K562 (cell line): ENCODE measurements at regions not wholly inside any gene's neighbourhood (a gene's known extent, or its start where the extent isn't known, plus 50 kb on each side); places are given as distances from the start of the nearest gene placed in this dataset.

Experiments used
- ATF6 ChIP-seq: sonication (generic); formaldehyde crosslinking; IDR thresholded peaks from 2 replicates; pipeline ENCODE4 v1.4.0; 2020; ENCODE audit warnings: mild to moderate bottlenecking, missing genetic modification reagents
- CBFA2T3 ChIP-seq: fragments of 450-650 bp; IDR thresholded peaks from 2 replicates; pipeline ENCODE4 v1.6.1; 2017
- CBX1 ChIP-seq: sonication (generic); IDR thresholded peaks from 2 replicates; pipeline ENCODE4 v1.6.1; 2016; ENCODE audit warnings: antibody characterized with exemption, low read depth, mild to moderate bottlenecking
- CSDE1 ChIP-seq, 2 experiments: fragments of 450-650 bp; IDR thresholded peaks; 2 replicates each; pipeline ENCODE4 v1.6.1; 2016; ENCODE audit warnings: mild to moderate bottlenecking in 1 of 2
- FOSL1 ChIP-seq: fragments of 200-800 bp; sonication (Bioruptor generic); conservative IDR thresholded peaks from 2 replicates; pipeline ENCODE4 v1.6.1; 2016; ENCODE audit warnings: missing genetic modification characterization, missing compliant biosample characterization
- HMG20B ChIP-seq: fragments of 250-450 bp; sonication (Bioruptor Pico); IDR thresholded peaks from 2 replicates; pipeline ENCODE4 v1.5.0; 2021; ENCODE audit warnings: mild to moderate bottlenecking
- IRF2 ChIP-seq: sonication (generic); formaldehyde crosslinking; IDR thresholded peaks from 2 replicates; pipeline ENCODE4 v1.8.1; 2022; ENCODE audit warnings: mild to moderate bottlenecking, missing genetic modification reagents
- MAZ ChIP-seq, 2 experiments: fragments of 450-650 bp in 1 of 2; sonication (generic) in 1 of 2; formaldehyde crosslinking; IDR thresholded peaks in 1 of 2; conservative IDR thresholded peaks in 1 of 2; 2 replicates each; pipeline versions ENCODE4 v1.4.0 to v1.5.0; 2020; ENCODE audit warnings: mild to moderate bottlenecking in 1 of 2, missing genetic modification reagents in 1 of 2
- NELFE ChIP-seq: IDR thresholded peaks from 2 replicates; pipeline ENCODE4 v1.6.1; 2011; ENCODE audit warnings: mild to moderate bottlenecking; ENCODE audit not compliant: insufficient read depth, insufficient read length
- NR4A1 ChIP-seq, 2 experiments: fragments of 250-450 bp in 1 of 2; fragments of 450-650 bp in 1 of 2; sonication (Bioruptor Pico) in 1 of 2; IDR thresholded peaks; 2 replicates each; pipeline versions ENCODE4 v1.4.0 to v1.6.1; 2016 to 2020; ENCODE audit warnings: mild to moderate bottlenecking in 2 of 2, missing compliant biosample characterization in 1 of 2, missing genetic modification characterization in 1 of 2, moderate library complexity in 1 of 2
- PML ChIP-seq: IDR thresholded peaks from 2 replicates; pipeline ENCODE4 v1.6.1; 2012; ENCODE audit warnings: low read length, inconsistent platforms
- RAD21 ChIP-seq, 2 experiments: fragments of 250-450 bp in 1 of 2; fragments of 450-650 bp in 1 of 2; sonication (Bioruptor Pico) in 1 of 2; formaldehyde crosslinking in 1 of 2; IDR thresholded peaks in 1 of 2; conservative IDR thresholded peaks in 1 of 2; 2 replicates each; pipeline versions ENCODE4 v1.4.0 to v1.8.0; 2020 to 2022; ENCODE audit warnings: mild to moderate bottlenecking in 2 of 2, moderate library complexity in 1 of 2
- RBM25 ChIP-seq: fragments of 200-400 bp; formaldehyde crosslinking; IDR thresholded peaks from 2 replicates; pipeline ENCODE4 v1.6.1; 2018; ENCODE audit warnings: low read length, low read depth, moderate library complexity; ENCODE audit not compliant: severe bottlenecking
- SMARCA5 ChIP-seq: fragments of 450-650 bp; IDR thresholded peaks from 2 replicates; pipeline ENCODE4 v1.6.1; 2016
- SMARCE1 ChIP-seq: fragments of 450-650 bp; IDR thresholded peaks from 2 replicates; pipeline ENCODE4 v1.7.1; 2016; ENCODE audit warnings: mild to moderate bottlenecking
- SRSF1 ChIP-seq: fragments of 200-400 bp; formaldehyde crosslinking; IDR thresholded peaks from 2 replicates; pipeline ENCODE4 v1.6.1; 2017; ENCODE audit warnings: mild to moderate bottlenecking, low read depth, low read length, moderate library complexity
- YY1 ChIP-seq, 3 experiments: IDR thresholded peaks; 2 replicates each; pipeline ENCODE4 v1.6.1; 2011; ENCODE audit warnings: low read length in 2 of 3, mild to moderate bottlenecking in 2 of 3, moderate library complexity in 2 of 3, borderline replicate concordance in 1 of 3, control low read depth in 1 of 3, low read depth in 1 of 3; ENCODE audit not compliant: insufficient read depth in 3 of 3, insufficient replicate concordance in 2 of 3, control insufficient read depth in 1 of 3, insufficient read length in 1 of 3; ENCODE audit errors: extremely low read depth in 1 of 3
- ZEB2 ChIP-seq: fragments of 450-650 bp; IDR thresholded peaks from 2 replicates; pipeline ENCODE4 v1.6.1; 2016
- ZKSCAN8 ChIP-seq: fragments of 200-800 bp; sonication (Bioruptor generic); IDR thresholded peaks from 2 replicates; pipeline ENCODE4 v1.6.1; 2016; ENCODE audit warnings: missing genetic modification characterization, missing compliant biosample characterization
- ZNF124 ChIP-seq: sonication (generic); formaldehyde crosslinking; IDR thresholded peaks from 2 replicates; pipeline ENCODE4 v1.8.1; 2022; ENCODE audit warnings: missing genetic modification reagents
- ZNF354B ChIP-seq: fragments of 250-450 bp; sonication (Bioruptor Pico); IDR thresholded peaks from 2 replicates; pipeline ENCODE4 v1.4.0; 2020
- ZNF408 ChIP-seq: fragments of 250-450 bp; sonication (Bioruptor Pico); IDR thresholded peaks from 2 replicates; pipeline ENCODE4 v1.4.0; 2020; ENCODE audit warnings: low read depth, mild to moderate bottlenecking, moderate library complexity
- ZNF41 ChIP-seq: fragments of 250-450 bp; sonication (Bioruptor Pico); conservative IDR thresholded peaks from 2 replicates; pipeline ENCODE4 v1.4.0; 2020; ENCODE audit warnings: mild to moderate bottlenecking
- ZNF785 ChIP-seq: fragments of 250-450 bp; sonication (Bioruptor Pico); IDR thresholded peaks from 2 replicates; pipeline ENCODE4 v1.4.0; 2020; ENCODE audit warnings: mild to moderate bottlenecking
- TF ChIP-seq, protein P1 (sequence below): fragments of 250-450 bp; sonication (Bioruptor Pico); IDR thresholded peaks from 2 replicates; pipeline ENCODE4 v1.4.0; 2020; ENCODE audit warnings: mild to moderate bottlenecking

- no peak for TF ChIP-seq ATF6 (CRISPR knock-in tag)
- TF ChIP-seq SMARCE1: peak; percentile 58; the same call in 1 of the 2 replicates
- TF ChIP-seq RBM25: peak; percentile 32
- TF ChIP-seq CBFA2T3: peak; percentile 94
- no peak for TF ChIP-seq ZNF354B
- no peak for TF ChIP-seq CSDE1 (IDR thresholded peaks at IDR 0.05)
- TF ChIP-seq SMARCA5: no peak
- TF ChIP-seq ZKSCAN8 (CRISPR knock-in tag): 0 out of 2 replicates have a peak, but pooled peaks have one; percentile 61
- peak; percentile 82 for TF ChIP-seq PML
- TF ChIP-seq CBX1: no peak
- peak; percentile 66 for TF ChIP-seq ZEB2
- no peak for TF ChIP-seq NELFE
- TF ChIP-seq ZNF785 (CRISPR knock-in tag): no peak
- no peak for TF ChIP-seq HMG20B (CRISPR knock-in tag)
- TF ChIP-seq NR4A1 (CRISPR knock-in tag; IDR thresholded peaks at IDR 0.05): no peak
- TF ChIP-seq NR4A1 (tag; IDR thresholded peaks at IDR 0.05): no peak
- peak in 1 of 2 experiments; percentile 43; a peak in 2 of 4 replicates for TF ChIP-seq MAZ (CRISPR knock-in tag; conservative IDR thresholded peaks at IDR 0.05 in 1 of 2, IDR thresholded peaks at IDR 0.05 in 1 of 2)
- no peak for TF ChIP-seq SRSF1
- TF ChIP-seq ZNF124: no peak
- TF ChIP-seq FOSL1 (tag): peak; percentile 67
- TF ChIP-seq RAD21 (CRISPR knock-in tag; conservative IDR thresholded peaks at IDR 0.05 in 1 of 2, IDR thresholded peaks at IDR 0.05 in 1 of 2): peak; percentile 16 to 24; a peak in 1 of 4 replicates
- TF ChIP-seq ZNF408 (CRISPR knock-in tag): no peak
- TF ChIP-seq IRF2 (CRISPR knock-in tag): no peak
- TF ChIP-seq, protein P1, sequence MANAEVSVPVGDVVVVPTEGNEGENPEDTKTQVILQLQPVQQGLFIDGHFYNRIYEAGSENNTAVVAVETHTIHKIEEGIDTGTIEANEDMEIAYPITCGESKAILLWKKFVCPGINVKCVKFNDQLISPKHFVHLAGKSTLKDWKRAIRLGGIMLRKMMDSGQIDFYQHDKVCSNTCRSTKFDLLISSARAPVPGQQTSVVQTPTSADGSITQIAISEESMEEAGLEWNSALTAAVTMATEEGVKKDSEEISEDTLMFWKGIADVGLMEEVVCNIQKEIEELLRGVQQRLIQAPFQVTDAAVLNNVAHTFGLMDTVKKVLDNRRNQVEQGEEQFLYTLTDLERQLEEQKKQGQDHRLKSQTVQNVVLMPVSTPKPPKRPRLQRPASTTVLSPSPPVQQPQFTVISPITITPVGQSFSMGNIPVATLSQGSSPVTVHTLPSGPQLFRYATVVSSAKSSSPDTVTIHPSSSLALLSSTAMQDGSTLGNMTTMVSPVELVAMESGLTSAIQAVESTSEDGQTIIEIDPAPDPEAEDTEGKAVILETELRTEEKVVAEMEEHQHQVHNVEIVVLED (CRISPR knock-in tag): no peak
- TF ChIP-seq YY1 (IDR thresholded peaks at IDR 0.05; ENCODE audit: borderline replicate concordance in 1 of 3, control insufficient read depth in 1 of 3, extremely low read depth in 1 of 3, insufficient read depth in 3 of 3, insufficient read length in 1 of 3, insufficient replicate concordance in 2 of 3, low read depth in 1 of 3, low read length in 2 of 3): no peak
- TF ChIP-seq ZNF41 (CRISPR knock-in tag): no peak
These were observed 233.0 kb upstream of the NEBL start (continued) for GRCh38 chr10:21130108-21130507.
